ENCODE measurements at regions not wholly inside any gene's neighbourhood (a gene's known extent, or its start where the extent isn't known, plus 50 kb on each side); places are given as distances from the start of the nearest gene placed in this dataset.

DNA sequence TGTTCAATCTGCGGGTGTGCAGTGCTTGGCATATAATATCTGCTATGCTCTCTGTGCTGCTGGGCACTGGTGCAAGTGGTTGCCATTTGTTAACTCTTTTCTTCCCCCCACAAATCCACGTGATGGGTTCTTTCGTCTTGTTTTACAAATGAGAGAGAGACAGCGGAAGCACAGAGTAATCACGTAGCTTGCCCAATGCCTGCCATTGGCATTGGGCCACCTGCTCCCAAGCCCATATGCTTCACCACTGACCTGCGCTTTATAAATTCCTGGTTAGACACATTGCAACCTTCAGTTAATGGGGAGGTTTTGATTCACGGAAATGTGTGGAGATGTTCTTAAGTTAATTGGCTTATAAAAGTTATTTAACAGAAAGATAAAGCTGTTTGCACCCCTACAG is 194.8 kb upstream of the ADAMTS16 start:
- no peak for DNase-seq (ENCODE audit: low read depth, low spot score)
- H3K9me3 Mint-ChIP-seq, result no peaks in the 10 kb centered on the region
- no peaks in the 10 kb centered on the region for H3K4me1 Mint-ChIP-seq
- TF ChIP-seq, protein P1, sequence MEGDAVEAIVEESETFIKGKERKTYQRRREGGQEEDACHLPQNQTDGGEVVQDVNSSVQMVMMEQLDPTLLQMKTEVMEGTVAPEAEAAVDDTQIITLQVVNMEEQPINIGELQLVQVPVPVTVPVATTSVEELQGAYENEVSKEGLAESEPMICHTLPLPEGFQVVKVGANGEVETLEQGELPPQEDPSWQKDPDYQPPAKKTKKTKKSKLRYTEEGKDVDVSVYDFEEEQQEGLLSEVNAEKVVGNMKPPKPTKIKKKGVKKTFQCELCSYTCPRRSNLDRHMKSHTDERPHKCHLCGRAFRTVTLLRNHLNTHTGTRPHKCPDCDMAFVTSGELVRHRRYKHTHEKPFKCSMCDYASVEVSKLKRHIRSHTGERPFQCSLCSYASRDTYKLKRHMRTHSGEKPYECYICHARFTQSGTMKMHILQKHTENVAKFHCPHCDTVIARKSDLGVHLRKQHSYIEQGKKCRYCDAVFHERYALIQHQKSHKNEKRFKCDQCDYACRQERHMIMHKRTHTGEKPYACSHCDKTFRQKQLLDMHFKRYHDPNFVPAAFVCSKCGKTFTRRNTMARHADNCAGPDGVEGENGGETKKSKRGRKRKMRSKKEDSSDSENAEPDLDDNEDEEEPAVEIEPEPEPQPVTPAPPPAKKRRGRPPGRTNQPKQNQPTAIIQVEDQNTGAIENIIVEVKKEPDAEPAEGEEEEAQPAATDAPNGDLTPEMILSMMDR (conservative IDR thresholded peaks at IDR 0.05), result no peak
- H3K36me3 Mint-ChIP-seq (ENCODE audit: low read depth), result no peaks in the 10 kb centered on the region
- no peak overlapping the region for H3K27ac Mint-ChIP-seq (ENCODE audit: unreplicated experiment)
- H3K4me3 Mint-ChIP-seq, result no peak overlapping the region
- H3K27me3 Mint-ChIP-seq (ENCODE audit: low read depth), result no peaks in the 10 kb centered on the region

DNA sequence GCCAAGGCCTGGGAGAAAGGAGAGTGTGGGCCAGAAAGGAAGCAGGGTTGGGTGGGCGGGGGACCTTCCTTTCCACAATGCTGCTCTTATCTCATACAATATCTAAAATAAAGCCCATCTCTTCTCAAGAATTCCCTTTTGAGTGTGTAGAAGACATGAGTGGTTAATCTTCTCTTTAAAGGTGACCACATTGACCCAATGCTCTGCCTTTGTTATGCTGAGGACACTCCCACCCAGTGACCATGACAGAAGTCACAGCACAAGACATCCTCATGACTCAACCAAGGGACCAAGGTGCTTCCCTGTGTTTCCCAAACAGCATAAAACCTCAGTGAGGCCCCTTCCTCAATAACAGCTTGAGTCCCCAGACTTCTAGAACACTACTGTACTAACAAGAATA is 193.0 kb upstream of the ADAMTS16 start:
- no peaks in the 10 kb centered on the region for H3K9me3 Mint-ChIP-seq
- H3K27me3 Mint-ChIP-seq (ENCODE audit: low read depth), result no peaks in the 10 kb centered on the region
- no peak overlapping the region for H3K27ac Mint-ChIP-seq (ENCODE audit: unreplicated experiment)
- TF ChIP-seq, protein P1 (conservative IDR thresholded peaks at IDR 0.05), result no peak
- no peak for DNase-seq (ENCODE audit: low read depth, low spot score)
- H3K4me1 Mint-ChIP-seq, result no peaks in the 10 kb centered on the region
- no peak overlapping the region for H3K4me3 Mint-ChIP-seq
- H3K36me3 Mint-ChIP-seq (ENCODE audit: low read depth), result no peaks in the 10 kb centered on the region

DNA sequence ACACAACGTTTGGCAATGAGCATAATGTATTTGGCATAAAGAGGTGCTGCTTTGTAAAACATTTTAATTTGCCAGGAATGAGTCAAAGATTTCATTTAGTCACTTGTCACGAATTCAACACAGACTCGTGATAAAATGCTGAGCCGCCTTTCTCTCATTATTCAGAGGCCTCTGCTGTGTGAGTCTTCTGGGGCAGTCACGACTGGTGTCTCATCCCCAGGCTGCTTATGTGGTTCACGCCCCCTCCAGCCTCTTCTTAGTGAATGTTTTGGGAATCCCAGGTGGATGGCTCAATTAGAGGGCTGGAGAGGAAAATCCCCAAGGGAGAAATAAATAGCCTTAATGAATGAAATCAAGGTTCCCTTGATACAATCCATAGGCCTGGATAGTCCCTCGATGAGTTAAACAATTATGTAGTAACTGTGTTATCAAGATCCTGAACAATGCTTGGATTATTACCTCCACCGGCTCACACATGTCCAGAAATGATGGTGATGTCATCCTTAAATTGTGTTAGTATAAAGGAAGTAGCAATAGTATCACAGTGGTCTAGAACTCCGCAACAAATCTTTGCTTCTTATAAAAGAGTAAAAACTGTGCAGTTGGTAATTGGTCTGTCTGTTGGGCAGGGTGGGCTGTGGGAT is 192.1 kb upstream of the ADAMTS16 start:
- no peaks in the 10 kb centered on the region for H3K36me3 Mint-ChIP-seq (ENCODE audit: low read depth)
- no peak overlapping the region for H3K27ac Mint-ChIP-seq (ENCODE audit: unreplicated experiment)
- no peak for DNase-seq (ENCODE audit: low read depth, low spot score)
- H3K9me3 Mint-ChIP-seq, result no peaks in the 10 kb centered on the region
- H3K27me3 Mint-ChIP-seq (ENCODE audit: low read depth), result no peaks in the 10 kb centered on the region
- H3K4me1 Mint-ChIP-seq, result no peaks in the 10 kb centered on the region
- no peak overlapping the region for H3K4me3 Mint-ChIP-seq
- TF ChIP-seq, protein P1 (conservative IDR thresholded peaks at IDR 0.05), result no peak

DNA sequence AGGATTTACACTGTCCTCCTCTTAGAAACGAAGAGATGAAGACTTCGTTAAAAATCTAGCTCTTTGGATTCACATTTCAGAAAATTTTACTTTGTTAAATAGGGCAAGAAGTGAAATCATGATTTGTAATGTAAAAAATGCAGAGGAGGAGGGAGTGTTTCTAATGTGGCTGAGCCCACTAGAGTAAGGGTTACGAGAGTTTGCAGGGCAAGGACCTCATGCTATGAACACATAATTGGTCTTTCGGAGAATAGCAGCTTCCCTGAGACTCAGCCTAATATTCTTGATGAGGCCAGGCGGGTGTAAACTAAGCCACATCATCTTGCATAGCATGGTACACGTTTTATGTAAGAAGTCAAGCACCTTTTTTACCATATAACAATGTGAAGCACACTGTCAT is 191.0 kb upstream of the ADAMTS16 start:
- H3K4me1 Mint-ChIP-seq, result peaks cover 6% of the 10 kb centered on the region
- no peaks in the 10 kb centered on the region for H3K9me3 Mint-ChIP-seq
- no peak overlapping the region for H3K27ac Mint-ChIP-seq (ENCODE audit: unreplicated experiment)
- TF ChIP-seq, protein P1 (conservative IDR thresholded peaks at IDR 0.05), result no peak
- H3K27me3 Mint-ChIP-seq (ENCODE audit: low read depth), result no peaks in the 10 kb centered on the region
- no peak overlapping the region for H3K4me3 Mint-ChIP-seq
- no peaks in the 10 kb centered on the region for H3K36me3 Mint-ChIP-seq (ENCODE audit: low read depth)
- DNase-seq (ENCODE audit: low read depth, low spot score), result no peak

DNA sequence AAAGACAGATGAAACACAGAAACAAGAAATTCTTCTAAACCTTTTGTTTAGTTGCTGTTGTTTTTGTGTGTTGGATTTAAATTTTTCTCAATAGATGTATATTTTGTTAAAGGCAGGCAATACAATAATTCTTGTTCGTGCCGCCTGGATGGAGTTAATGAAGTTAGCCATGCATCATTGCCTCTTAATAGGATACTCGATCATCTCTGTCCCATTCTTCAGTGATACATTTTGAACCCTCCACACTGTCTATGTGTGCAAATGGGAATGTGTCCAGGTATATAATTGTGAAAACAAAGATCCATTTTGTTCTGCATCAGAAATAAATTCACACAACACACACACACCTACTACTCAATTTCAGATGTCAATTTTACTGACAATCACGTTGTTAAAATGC is 186.6 kb upstream of the ADAMTS16 start:
- Mint-ChIP-seq H3K36me3 (ENCODE audit: low read depth) (no peaks in the 10 kb centered on the region), H3K27me3 (ENCODE audit: low read depth) (peaks cover 3% of the 10 kb centered on the region), H3K4me1 (peaks cover 11% of the 10 kb centered on the region), H3K4me3 (no peak overlapping the region), H3K9me3 (no peaks in the 10 kb centered on the region), H3K27ac (ENCODE audit: unreplicated experiment) (no peak overlapping the region)
- no peak for DNase-seq (ENCODE audit: low read depth, low spot score)
- TF ChIP-seq, protein P1 (conservative IDR thresholded peaks at IDR 0.05), result no peak

Measured in neural crest cell (in vitro differentiated cells).